Urothelium cell line (cell line): ENCODE measurements at regions not wholly inside any gene's neighbourhood (a gene's known extent, or its start where the extent isn't known, plus 50 kb on each side); places are given as distances from the start of the nearest gene placed in this dataset.

ENCODE experiments used
- DNase-seq: peaks from one replicate; pipeline ENCODE4 v3.0.0; 2011; ENCODE audit warnings: low spot score, mixed read lengths
- FAIRE-seq: peaks from 2 replicates; lab custom pipeline; 2011; peaks lifted over from hg19 to GRCh38; lab: Jason Lieb, UNC

DNA sequence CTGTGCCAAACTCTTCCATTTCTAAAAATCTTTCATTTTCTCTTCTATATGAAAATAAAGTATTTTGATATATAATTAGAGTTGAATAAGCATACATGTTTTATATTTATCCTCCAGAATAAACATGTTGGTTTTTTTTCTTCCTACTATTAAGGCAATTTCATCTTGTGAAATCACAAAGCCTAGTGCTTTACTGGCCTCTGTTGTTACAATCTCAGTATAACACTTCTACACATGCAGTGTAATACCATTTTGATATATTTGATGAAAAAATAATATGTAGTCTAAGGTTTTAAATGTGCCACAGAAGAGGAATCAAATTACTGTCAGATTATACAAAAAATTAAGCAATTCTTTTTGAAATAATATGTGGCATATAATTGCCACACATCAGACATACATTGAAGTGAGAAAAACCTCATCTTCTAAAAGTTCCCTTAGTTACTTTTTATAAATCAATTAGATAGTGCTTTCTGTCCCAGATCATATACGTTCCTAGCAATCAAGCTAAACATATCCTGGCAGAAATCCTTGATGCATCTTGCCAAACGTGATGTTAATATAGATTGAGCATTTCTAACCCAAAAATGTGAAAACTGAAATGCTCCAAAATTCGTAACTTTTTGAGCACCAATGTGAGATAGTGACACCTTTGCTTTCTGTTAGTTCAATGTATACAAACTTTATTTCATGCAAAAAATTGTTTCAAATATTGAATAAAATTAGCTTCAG, 225.1 kb upstream of the MANEA start:
- FAIRE-seq: no peak
- no peak for DNase-seq

DNA sequence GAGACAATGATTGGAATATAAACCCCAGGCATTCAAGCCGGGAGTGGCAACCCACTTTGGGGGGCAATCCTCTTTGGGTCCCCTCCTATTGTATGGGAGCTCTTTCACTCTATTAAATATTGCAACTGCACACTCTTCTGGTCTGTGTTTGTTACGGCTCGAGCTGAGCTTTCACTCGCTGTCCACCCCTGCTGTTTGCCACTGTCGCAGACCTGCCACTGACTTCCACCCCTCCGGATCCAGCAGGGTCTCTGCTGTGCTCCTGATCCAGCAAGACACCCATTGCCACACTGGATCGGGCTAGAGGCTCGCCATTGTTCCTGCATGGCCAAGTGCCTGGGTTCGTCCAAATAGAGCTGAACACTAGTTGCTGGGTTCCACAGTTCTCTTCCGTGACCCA, 222.8 kb upstream of the MANEA start:
- DNase-seq: no peak
- FAIRE-seq: no peak

DNA sequence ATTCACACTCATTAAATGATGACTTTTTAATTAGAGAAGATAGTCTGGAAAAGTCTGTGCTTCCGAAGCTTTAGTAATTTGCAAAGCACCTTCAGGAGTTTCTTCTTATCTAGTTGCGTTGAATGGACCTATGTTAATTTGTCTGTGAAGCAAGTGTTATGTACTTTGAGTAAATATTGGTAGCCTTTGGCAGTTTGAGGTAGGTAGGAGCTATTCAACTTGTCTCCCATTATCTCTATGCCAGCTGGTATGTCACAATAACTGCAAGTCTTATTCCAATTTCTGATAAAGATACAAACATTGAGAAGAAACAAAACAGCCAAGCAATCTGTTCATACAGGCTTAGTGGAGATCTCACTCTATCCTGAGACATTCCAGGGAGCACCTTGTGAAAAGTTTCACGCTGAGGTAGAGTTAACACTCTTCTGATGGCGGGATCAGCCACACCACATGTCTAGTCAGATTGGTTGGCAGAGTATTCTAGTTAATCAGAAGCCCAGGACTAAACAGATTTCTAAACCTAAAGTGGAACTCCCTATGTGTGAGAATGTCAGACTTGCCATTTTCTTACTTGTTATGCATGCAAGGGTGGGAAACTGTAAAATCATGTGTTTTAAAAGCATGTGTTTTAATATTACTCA, 219.8 kb upstream of the MANEA start:
- no peak for DNase-seq
- no peak for FAIRE-seq

DNA sequence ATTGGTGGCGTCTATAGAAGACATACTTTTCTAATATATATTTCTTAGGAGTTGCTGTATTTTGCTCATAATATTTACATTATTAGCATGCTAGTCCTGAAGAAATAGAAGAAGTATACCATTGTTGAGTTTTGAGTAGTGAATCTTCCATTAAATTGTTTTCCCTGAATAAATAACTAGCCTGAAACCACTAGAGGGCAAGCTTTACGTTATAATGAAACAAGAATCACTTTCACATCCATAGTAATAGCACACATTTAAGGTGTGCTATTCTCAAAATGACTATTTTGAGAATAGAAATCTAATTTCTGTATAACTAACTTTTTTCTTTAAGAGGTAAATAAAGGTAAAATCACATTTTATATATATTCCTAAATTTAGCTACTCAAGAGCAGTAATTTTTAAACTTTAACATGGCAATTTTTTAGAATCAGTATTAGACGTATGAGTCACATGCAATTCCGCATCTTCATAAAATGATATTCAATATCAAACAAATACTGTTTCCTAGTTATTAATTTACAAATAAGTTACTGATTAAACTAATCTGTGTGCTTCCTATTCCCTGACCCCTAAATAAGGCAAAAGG, 213.2 kb upstream of the MANEA start:
- FAIRE-seq (no peak), DNase-seq (peak; percentile 5)

DNA sequence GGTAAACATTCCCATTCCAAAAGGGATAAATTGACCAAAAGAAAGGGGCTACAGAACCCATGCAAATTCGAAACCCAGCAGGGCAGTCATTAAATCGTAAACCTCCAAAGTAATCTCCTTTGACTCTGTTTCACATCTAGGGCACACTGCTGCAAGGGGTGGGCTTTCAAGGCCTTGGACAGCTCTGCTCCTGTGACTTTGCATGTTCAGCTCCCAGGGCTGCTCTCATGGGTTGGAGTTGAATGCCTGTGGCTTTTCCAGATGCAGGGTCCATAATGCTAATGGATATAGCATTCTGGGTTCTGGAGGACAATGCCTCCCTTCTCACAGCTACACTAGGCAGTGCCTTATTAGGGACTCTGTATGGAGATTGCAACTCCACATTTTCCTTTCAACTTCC, 211.9 kb upstream of the MANEA start:
- no peak for FAIRE-seq
- DNase-seq: no peak

DNA sequence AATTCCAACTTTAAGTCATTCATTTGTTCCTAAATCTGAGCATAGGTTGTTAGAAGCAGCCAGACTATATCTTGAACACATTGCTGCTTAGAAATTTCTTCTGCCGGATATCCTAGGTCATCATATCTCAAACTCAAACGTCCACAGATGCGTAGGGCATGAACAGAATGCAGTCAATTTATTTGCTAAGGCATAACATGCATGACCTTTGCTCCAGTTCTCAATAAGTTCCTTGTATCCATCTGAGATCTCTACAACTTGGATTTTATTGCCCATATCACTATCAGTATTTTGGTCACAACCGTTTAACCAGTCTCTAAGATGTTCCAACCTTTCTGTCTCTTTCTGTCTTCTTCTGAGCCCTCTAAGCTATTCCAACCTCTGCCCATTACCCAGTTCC, 210.9 kb upstream of the MANEA start:
- no peak for FAIRE-seq
- no peak for DNase-seq

DNA sequence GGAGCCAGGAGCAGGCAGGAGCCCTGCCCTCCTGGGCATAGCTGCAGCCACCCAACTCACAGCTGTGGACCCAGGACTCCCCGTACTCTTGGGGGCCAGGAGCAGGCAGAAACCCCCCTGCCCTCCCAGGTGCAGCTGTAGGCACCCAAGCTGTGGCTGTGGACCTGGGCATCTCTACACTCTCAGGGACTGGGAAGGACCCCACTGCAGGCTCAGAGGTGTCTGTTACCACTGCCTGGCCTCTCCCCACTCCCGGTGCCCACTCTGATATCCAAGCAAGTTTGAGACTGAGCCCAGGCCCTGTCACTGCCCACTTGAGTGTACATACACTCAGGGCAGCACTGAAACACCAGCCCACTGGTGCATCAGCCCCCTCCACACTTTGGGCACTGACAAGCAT, 193.5 kb upstream of the MANEA start:
- DNase-seq (no peak), FAIRE-seq (no peak)

DNA sequence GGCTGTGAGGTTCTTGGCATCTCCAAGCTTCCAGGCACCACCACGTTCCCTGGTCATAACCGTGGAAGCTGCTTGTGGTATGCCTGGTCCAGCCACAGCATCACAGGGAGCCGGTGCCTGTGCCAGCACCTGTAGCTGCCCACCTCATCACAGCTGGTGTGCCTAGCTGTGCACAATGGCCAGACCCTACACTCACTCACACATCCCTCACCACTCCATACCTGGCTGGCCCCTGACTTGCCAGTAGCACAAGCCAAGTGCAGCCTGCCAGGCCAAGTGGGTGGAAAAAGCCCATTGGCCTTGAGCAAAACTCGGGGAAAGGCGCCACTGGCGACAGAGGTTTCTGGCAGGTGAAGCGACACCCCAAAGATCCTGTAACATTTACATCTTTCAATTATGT, 192.3 kb upstream of the MANEA start:
- FAIRE-seq (no peak), DNase-seq (no peak)

DNA sequence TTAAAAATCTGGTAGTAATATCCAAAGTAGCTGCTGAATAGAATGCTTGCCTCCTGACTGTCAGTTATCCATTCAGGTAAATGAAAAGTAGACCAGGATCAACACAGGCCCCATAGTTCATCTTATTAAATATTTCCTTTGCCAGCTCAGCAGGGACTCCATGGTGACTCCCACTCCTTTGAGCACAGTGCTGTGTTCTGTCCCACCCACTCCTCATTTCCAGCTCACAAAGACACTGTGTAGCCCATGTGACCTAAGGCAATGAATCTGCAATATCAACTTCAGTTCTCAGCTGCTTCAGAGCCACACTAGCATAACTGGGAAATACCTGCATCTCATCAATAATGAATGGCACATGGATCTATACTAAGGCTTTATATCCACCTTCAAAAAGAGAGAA, 189.5 kb upstream of the MANEA start:
- DNase-seq: no peak
- no peak for FAIRE-seq

DNA sequence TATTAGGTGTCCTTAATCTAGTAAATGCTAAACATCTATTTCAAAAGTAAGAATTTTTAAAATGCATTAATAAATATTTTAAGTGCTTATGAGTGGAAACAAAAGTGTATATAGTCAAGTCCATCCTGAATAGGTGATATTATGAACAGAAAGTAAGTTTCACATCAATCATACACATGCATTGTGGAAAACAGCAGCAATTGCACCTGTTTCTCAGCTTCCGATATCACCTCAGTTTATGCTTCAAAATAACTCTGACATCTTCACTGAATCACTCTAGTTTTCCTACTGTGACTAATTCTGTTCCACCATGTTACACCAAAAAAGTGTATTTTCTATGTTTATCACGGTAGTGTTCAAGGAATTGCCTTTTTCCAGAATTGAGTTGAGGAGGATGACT, 172.6 kb upstream of the MANEA start:
- no peak for FAIRE-seq
- DNase-seq: no peak

DNA sequence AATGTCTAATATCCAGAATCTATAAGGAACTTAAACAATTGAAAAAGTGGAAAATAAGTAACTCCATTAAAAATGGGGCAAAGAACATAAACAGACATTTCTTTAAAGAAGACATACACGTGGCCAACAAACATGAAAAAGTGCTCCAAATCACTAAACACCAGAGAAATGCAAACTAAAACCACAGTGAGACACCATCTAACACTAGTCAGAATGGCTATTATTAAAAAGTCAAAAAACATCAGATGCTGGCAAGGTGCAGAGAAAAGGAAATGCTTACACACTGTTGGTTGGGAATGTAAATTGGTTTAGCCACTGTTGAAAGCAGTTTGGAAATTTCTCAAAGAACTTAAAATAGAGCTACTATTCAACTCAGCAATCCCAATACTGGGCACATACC, 169.2 kb upstream of the MANEA start:
- no peak for DNase-seq
- no peak for FAIRE-seq

DNA sequence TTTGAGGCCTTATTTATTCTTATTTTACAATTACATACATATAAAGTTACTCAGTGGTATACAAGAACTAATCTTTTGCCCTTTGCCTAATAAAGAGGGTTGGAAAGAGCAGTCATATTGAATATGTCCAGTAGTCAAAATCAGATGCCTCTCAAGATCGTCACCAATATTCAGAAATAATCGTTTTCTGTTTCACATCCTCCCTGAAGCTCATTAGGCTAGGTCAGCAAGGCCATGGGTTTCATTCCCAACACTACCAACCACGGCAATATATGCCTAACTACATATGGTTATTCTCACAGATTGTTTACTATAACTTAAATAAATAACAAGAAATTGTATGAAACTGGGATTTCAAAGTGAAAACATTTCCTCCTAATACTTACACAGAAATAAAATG, 167.2 kb upstream of the MANEA start:
- DNase-seq: no peak
- FAIRE-seq: no peak

DNA sequence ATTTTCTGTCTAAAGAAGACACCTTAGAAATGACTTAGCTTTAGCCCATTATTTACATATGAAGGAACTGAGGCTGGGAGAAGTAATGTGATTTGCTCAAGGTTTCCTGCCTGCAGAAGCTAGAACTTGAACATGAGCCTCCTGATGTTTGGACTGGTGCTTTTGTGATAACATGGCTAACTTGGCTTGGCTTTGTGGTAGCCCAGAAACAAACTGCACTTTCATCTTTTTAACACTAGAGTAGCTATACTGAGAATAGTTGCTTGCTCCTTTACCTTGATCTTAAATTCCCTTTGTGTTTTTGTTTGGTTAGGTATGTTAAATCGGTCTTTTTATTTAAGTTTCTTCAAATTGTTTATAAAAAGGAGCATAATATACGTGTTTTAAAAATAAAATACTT, 163.5 kb upstream of the MANEA start:
- FAIRE-seq: no peak
- DNase-seq: peak; percentile 0

DNA sequence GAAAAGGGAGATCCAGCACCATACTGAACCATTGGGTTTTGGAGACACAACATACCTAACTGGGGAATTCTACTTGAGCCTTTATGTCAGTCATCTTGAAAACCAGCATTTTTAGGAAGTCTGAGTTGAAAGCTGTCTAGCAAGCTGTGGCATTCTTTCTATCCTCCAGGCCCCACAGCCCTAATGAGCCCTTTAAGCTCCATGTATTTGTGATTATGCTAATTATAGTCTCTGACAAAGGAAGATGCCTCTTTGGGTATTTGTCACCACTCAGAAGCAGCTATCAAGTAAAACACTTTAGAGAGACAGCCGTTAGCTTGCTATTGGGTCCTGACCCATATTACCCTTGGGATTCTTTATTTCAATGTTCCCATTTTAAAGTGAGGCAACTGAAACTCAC, 159.5 kb upstream of the MANEA start:
- FAIRE-seq: no peak

DNA sequence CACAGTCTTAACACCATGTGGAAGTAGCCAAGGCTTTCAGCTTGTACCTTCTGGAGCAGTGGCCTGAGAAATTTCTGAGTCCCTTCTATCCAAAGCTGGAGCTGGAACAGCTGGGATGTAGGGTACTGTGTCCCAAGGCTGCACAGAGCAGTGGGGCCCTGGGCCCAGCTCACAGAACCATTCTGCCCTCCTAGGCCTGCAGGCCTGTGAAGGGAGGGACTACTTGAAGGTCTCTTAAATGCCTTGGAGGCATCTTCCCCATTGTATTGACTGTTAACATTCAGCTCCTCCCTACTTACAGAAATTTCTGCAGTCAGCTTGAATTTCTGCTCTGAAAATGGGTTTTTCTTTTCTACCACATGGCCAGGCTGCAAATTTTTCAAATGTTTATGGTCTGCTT, 156.5 kb upstream of the MANEA start:
- DNase-seq (no peak), FAIRE-seq (no peak)

More for the DNA sequence above, 159.5 kb upstream of the MANEA start:
- no peak for DNase-seq

DNA sequence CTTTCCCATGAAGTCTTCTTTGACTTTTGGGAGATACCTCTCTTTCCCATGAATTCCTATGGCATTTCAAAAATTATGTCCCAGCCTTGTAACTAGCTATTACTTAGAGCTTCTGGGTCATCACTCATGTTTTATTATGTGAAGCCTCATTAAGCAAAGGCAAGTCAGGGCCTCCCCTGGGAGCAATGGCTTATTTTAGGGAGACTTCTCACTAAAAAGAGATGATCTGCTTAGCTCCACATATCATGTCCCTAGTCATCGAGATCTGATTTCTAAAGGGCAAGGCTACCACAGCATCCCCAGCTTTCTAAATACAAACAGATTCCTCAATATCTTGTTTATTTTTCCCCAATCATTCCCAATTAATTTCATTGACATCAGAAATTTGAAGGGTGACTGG, 154.0 kb upstream of the MANEA start:
- FAIRE-seq (no peak), DNase-seq (no peak)

DNA sequence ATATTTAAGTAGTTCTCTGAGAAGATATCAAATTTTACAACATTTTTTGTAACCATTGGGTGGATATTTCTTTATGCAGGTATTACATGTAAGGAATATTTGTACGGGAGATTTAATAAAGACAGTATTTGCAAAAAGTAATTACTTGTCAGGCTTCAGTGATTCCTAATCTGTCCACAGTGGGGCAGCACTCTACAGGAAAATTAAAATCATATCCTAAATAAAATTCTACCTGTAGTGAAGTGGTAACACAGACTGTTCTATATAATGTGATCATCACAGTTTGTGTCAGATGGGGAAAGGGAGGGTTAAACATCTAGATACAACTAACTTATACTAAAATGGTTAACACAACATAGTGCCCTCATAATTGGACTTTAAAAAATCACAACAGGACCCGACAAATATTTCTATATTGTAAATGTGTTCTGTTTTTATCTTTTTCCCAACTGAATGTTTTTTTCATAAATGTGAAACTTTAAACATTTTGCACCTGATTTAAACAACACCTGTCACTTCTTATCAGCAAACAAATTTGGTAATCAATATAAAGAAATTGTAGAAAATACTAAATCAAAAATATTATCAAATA, 145.6 kb upstream of the MANEA start:
- DNase-seq (peak; percentile 7), FAIRE-seq (no peak)

DNA sequence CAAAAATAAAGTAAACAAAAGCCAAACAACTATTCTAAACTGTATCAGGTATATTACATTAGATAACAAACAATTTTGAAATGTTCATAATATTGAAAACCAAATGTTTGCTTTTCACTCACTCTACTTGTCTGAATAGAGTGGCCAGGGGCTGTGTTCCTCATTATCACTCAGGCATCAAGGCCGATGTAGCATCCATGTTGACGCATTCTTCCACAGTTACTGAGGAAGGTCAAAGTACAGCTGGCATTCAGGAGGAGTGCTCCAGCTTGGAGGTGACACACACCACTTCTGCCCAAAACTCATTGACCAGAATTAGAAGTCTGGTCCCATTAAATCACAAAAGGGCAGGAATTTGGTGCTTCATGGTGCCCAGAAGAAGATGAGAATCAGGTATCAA, 137.6 kb upstream of the MANEA start:
- FAIRE-seq (no peak), DNase-seq (no peak)

DNA sequence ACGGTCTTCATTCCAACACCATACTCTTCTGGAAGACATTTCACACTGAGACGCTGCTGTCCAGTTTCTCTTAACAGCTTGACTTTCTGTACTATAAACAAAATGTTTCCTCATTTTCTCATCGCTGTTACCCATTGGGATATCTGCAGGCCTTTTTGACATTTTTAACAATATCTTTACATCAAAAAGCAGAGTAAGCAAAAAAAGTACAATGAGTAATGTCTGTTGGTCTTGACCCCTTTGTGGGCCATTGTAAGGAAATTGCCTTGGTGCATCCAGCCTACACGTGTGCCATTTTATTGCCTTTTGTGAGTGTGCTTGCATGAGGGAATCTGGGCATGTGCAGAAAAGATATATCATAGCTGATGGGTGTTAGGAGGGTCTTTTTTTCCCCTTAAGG, 129.1 kb upstream of the MANEA start:
- FAIRE-seq: no peak
- DNase-seq: no peak

DNA sequence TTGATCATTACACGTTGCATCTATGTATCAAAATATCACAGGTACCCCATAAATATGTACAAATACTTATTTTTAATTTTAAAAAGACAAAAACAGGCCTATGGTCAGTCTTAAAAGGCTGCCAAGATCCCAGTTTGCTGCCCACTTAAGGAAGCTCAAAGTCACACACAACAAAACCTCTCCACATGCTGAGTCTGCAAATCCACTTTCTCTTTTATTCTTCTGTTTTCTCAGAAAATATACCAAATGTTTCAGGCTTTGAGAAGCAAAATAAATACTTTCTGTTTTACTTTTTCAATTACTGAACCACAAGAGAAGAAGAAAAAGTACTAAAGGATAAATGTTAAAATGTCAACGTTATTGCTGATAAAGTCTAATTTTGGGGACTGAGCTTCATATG, 107.8 kb upstream of the MANEA start:
- FAIRE-seq (no peak), DNase-seq (no peak)

DNA sequence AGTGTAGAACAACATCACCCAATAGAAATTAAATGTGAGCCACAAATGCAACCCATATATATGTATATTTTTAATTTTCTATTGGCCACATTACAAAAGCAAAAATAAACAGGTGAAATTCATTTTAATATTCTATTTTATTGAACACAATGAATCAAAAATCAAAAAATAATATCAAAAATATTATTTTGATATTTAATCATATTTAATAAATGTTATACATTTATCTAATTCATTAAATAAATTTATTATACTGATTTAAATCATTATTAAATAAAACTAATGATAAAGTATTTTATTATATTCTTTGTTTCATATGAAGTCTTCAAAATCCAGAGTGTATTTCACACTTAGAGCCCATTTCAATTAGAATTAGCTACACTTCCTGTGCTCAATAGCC, 98.4 kb upstream of the MANEA start:
- DNase-seq: no peak

DNA sequence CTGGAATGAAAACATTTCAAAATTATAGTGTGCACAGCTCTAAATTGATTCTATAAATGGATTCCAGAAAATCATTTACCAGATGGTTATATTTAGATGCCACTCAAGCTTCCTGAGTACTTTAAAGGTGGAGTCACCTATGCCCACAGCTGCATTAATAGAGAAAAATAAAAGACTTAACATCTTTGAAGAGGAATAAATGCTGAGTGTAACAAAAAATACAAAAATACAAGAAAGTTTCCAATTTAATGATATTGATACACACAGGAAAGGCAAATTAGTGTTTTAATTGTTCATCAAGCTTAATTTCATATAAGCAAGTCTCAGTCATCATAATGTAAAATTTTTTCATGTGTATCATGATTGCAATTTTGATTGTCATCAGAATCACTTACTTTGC, 89.5 kb upstream of the MANEA start:
- FAIRE-seq: no peak
- DNase-seq: no peak

More for the DNA sequence above, 98.4 kb upstream of the MANEA start:
- no peak for FAIRE-seq
